GM10266 (cell line): ENCODE measurements at regions not wholly inside any gene's neighbourhood (a gene's known extent, or its start where the extent isn't known, plus 50 kb on each side); places are given as distances from the start of the nearest gene placed in this dataset.

ENCODE experiments used
- DNase-seq: peaks from one replicate; pipeline ENCODE4 v3.0.0; 2012; ENCODE audit errors: extremely low spot score
- CTCF ChIP-seq: IDR thresholded peaks from 2 replicates; pipeline ENCODE4 v1.5.1; 2012; ENCODE audit warnings: mild to moderate bottlenecking, low read depth; ENCODE audit not compliant: control insufficient read depth, insufficient read depth; ENCODE audit errors: missing control alignments

GRCh38 chr20:24837781-24838450 is 111.2 kb upstream of the CST7 start:
- TF ChIP-seq CTCF = no peak
- no peak for DNase-seq

GRCh38 chr20:24838546-24839535 is 110.2 kb upstream of the CST7 start:
- DNase-seq = no peak
- TF ChIP-seq CTCF = no peak

GRCh38 chr20:24840121-24840713 is 108.9 kb upstream of the CST7 start:
- TF ChIP-seq CTCF = no peak
- DNase-seq = no peak

GRCh38 chr20:24842274-24842917 is 106.7 kb upstream of the CST7 start:
- no peak for DNase-seq

GRCh38 chr20:24842918-24843715 is 106.0 kb upstream of the CST7 start:
- DNase-seq = peak; percentile 51

More at GRCh38 chr20:24842274-24842917, 106.7 kb upstream of the CST7 start:
- no peak for TF ChIP-seq CTCF

More at GRCh38 chr20:24842918-24843715, 106.0 kb upstream of the CST7 start:
- no peak for TF ChIP-seq CTCF
